CD14-positive monocyte (primary cell): ENCODE measurements at regions not wholly inside any gene's neighbourhood (a gene's known extent, or its start where the extent isn't known, plus 50 kb on each side); places are given as distances from the start of the nearest gene placed in this dataset.

ENCODE experiments used
- DNase-seq, 3 donors: peaks; one replicate each; pipeline ENCODE4 v3.0.0-alpha.2; 2011 to 2022
- H2AFZ ChIP-seq: 2 replicates; pipeline ENCODE4 v1.6.0; 2012; ENCODE audit warnings: mild to moderate bottlenecking, low read depth, low read length, inconsistent platforms; ENCODE audit not compliant: insufficient read depth, poor library complexity, severe bottlenecking
- H3K27ac ChIP-seq, 2 donors: 1 replicate in 1 of 2; 2 replicates in 1 of 2; pipeline ENCODE4 v1.5.1; 2012 to 2013; ENCODE audit warnings: low read length in 2 of 2, control low read depth in 1 of 2, inconsistent platforms in 1 of 2, low read depth in 1 of 2, mild to moderate bottlenecking in 1 of 2
- H3K27me3 ChIP-seq, 2 donors: one replicate each; pipeline versions ENCODE4 v1.6.0 to v1.6.1; 2011 to 2013; ENCODE audit warnings: low read length in 2 of 2; ENCODE audit not compliant: control insufficient read depth in 2 of 2, insufficient read depth in 2 of 2
- H3K36me3 ChIP-seq, 2 donors: replicated peaks in 1 of 2; 1 replicate in 1 of 2; 2 replicates in 1 of 2; pipeline versions ENCODE4 v1.5.1 to v1.6.1; 2012 to 2013; ENCODE audit warnings: low read length in 2 of 2, control low read depth in 1 of 2, inconsistent platforms in 1 of 2, mild to moderate bottlenecking in 1 of 2; ENCODE audit not compliant: insufficient read depth in 2 of 2, control insufficient read depth in 1 of 2
- H3K4me1 ChIP-seq, 2 donors: 1 replicate in 1 of 2; 2 replicates in 1 of 2; pipeline versions ENCODE4 v1.5.1 to v1.6.1; 2012 to 2013; ENCODE audit warnings: low read length in 2 of 2, control low read depth in 1 of 2, inconsistent platforms in 1 of 2, mild to moderate bottlenecking in 1 of 2, moderate library complexity in 1 of 2; ENCODE audit not compliant: insufficient read depth in 2 of 2, control insufficient read depth in 1 of 2
- H3K4me2 ChIP-seq: replicated peaks from 2 replicates; pipeline ENCODE3; 2012; ENCODE audit warnings: low read length, moderate library complexity, mild to moderate bottlenecking; ENCODE audit not compliant: poor library complexity, severe bottlenecking; ENCODE audit errors: extremely low read depth
- H3K4me3 ChIP-seq, 3 experiments: fragments of 200-600 bp in 1 of 3; sonication (generic) in 1 of 3; replicated peaks in 1 of 3; 1 replicate in 2 of 3; 2 replicates in 1 of 3; pipeline ENCODE4 v1.5.1; 2011 to 2013; ENCODE audit warnings: low read length in 3 of 3, mild to moderate bottlenecking in 3 of 3, control low read depth in 2 of 3, low read depth in 2 of 3, inconsistent platforms in 1 of 3, moderate library complexity in 1 of 3
- H3K79me2 ChIP-seq: 2 replicates; pipeline ENCODE4 v1.6.0; 2012; ENCODE audit warnings: mild to moderate bottlenecking, control low read depth, inconsistent platforms, low read length, moderate library complexity; ENCODE audit not compliant: insufficient read depth
- H3K9ac ChIP-seq: 2 replicates; pipeline ENCODE4 v1.6.0; 2017; ENCODE audit warnings: low read length, mild to moderate bottlenecking; ENCODE audit not compliant: insufficient read depth, poor library complexity, severe bottlenecking
- H3K9me3 ChIP-seq, 2 donors: replicated peaks in 1 of 2; 1 replicate in 1 of 2; 2 replicates in 1 of 2; pipeline versions ENCODE4 v1.5.1 to v1.6.1; 2012 to 2013; ENCODE audit warnings: low read length in 2 of 2, control low read depth in 1 of 2; ENCODE audit not compliant: control insufficient read depth in 1 of 2, insufficient read depth in 1 of 2
- H4K20me1 ChIP-seq: 2 replicates; pipeline ENCODE4 v1.6.0; 2012; ENCODE audit warnings: mild to moderate bottlenecking, low read length, control low read depth, moderate library complexity; ENCODE audit not compliant: insufficient read depth
- H3K27ac Mint-ChIP-seq, 7 donors: one replicate each; pipeline ENCODE4 v1.8.0; 2020; ENCODE audit warnings: mild to moderate bottlenecking in 7 of 7, mixed read lengths in 7 of 7, moderate library complexity in 6 of 7, inconsistent platforms in 2 of 7
- H3K27me3 Mint-ChIP-seq, 3 donors: one replicate each; pipeline ENCODE4 v1.8.0; 2021 to 2022; ENCODE audit warnings: low read depth in 3 of 3, mild to moderate bottlenecking in 3 of 3, mixed read lengths in 3 of 3, moderate library complexity in 3 of 3, inconsistent platforms in 1 of 3
- H3K36me3 Mint-ChIP-seq, 2 donors: one replicate each; pipeline ENCODE4 v1.8.0; 2020; ENCODE audit warnings: mixed read lengths in 2 of 2, inconsistent platforms in 1 of 2, mild to moderate bottlenecking in 1 of 2
- H3K4me1 Mint-ChIP-seq: one replicate; pipeline ENCODE4 v1.8.0; 2020; ENCODE audit warnings: mild to moderate bottlenecking, mixed read lengths
- H3K4me3 Mint-ChIP-seq, 2 donors: one replicate each; pipeline ENCODE4 v1.8.0; 2020; ENCODE audit warnings: mild to moderate bottlenecking in 2 of 2, mixed read lengths in 2 of 2, moderate library complexity in 1 of 2
- H3K9me3 Mint-ChIP-seq, 7 donors: one replicate each; pipeline ENCODE4 v1.8.0; 2020 to 2022; ENCODE audit warnings: mixed read lengths in 7 of 7, mild to moderate bottlenecking in 6 of 7, moderate library complexity in 6 of 7, inconsistent platforms in 2 of 7
- CTCF ChIP-seq: fragments of 200-600 bp; IDR thresholded peaks from one replicate; pipeline ENCODE4 v1.8.0; 2022; ENCODE audit warnings: antibody characterized with exemption, mild to moderate bottlenecking
- WGBS: methylation state at CpG from one replicate; pipeline ENCODE4 v1.1.5; 2013; ENCODE audit warnings: missing lambda C conversion rate; ENCODE audit not compliant: insufficient coverage; 5-methylcytosine and 5-hydroxymethylcytosine counted together
- intact Hi-C, 2 donors: fragments of 100-400 bp; cut with micrococcal nuclease; formaldehyde crosslinking; loops; one replicate each; pipeline versions ENCODE4 v1.15.0 to v1.15.1; 2023

GRCh38 chr4:57333684-57334083, 223.5 kb upstream of the IGFBP7 start:
- Histone ChIP-seq H3K79me2 (no peaks in the 10 kb centered on the region), H3K27ac (no peak overlapping the region), H3K36me3 (no peaks in the 10 kb centered on the region), H2AFZ (no peak overlapping the region), H4K20me1 (no peaks in the 10 kb centered on the region), H3K9me3 (no peaks in the 10 kb centered on the region), H3K27me3 (no peaks in the 10 kb centered on the region), H3K4me3 (no peak overlapping the region), H3K4me2 (no peak overlapping the region), H3K9ac (no peak overlapping the region), H3K4me1 (no peaks in the 10 kb centered on the region)
- intact Hi-C loops, result no loop called here
- no peak for TF ChIP-seq CTCF
- no peak for DNase-seq
- Mint-ChIP-seq H3K36me3 (no peaks in the 10 kb centered on the region), H3K9me3 (peaks cover 0 to 5% (median 0%) of the 10 kb centered on the region in 7 donors), H3K4me1 (no peaks in the 10 kb centered on the region), H3K27me3 (peaks cover 0 to 2% (median 0%) of the 10 kb centered on the region in 3 donors), H3K4me3 (no peak overlapping the region), H3K27ac (no peak overlapping the region)
- WGBS, result 83% methylated on average over 2 of the region's 5 CpGs

- Mint-ChIP-seq H3K4me1 (no peaks in the 10 kb centered on the region), H3K36me3 (no peaks in the 10 kb centered on the region), H3K9me3 (peaks cover 0 to 5% (median 0%) of the 10 kb centered on the region in 7 donors), H3K4me3 (no peak overlapping the region), H3K27me3 (peaks cover 0 to 3% (median 2%) of the 10 kb centered on the region in 3 donors), H3K27ac (no peak overlapping the region)
- DNase-seq, result no peak
- Histone ChIP-seq H3K36me3 (no peaks in the 10 kb centered on the region), H3K9me3 (no peaks in the 10 kb centered on the region), H3K27me3 (no peaks in the 10 kb centered on the region), H3K4me2 (no peak overlapping the region), H3K4me1 (no peaks in the 10 kb centered on the region), H3K4me3 (no peak overlapping the region), H2AFZ (no peak overlapping the region), H4K20me1 (no peaks in the 10 kb centered on the region), H3K79me2 (no peaks in the 10 kb centered on the region), H3K9ac (no peak overlapping the region), H3K27ac (no peak overlapping the region)
- no peak for TF ChIP-seq CTCF
- intact Hi-C loops, result no loop called here
These were observed 221.8 kb upstream of the IGFBP7 start for GRCh38 chr4:57331959-57332358.
